ENCODE measurements at regions not wholly inside any gene's neighbourhood (a gene's known extent, or its start where the extent isn't known, plus 50 kb on each side); places are given as distances from the start of the nearest gene placed in this dataset.

DNA sequence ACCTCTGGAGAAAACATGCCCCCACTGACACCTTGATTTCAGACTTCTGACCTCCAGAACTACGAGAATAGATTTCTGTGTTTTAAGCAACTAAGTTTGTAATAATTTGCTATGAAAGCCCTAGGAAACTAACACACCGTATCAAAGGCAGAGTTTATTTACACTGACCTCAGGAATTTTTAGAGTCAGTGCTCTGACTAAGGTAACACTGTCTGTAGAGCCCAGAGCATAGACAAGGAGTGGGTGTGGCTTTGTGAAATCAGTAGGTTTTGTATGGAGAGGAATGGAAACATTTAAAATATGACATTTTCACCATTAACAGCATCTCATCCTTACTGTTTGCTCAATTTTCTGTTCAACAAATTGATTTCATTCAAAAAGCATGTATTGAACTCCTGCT lies 764.4 kb upstream of the PCDH10 start:
- TF ChIP-seq, protein P1, sequence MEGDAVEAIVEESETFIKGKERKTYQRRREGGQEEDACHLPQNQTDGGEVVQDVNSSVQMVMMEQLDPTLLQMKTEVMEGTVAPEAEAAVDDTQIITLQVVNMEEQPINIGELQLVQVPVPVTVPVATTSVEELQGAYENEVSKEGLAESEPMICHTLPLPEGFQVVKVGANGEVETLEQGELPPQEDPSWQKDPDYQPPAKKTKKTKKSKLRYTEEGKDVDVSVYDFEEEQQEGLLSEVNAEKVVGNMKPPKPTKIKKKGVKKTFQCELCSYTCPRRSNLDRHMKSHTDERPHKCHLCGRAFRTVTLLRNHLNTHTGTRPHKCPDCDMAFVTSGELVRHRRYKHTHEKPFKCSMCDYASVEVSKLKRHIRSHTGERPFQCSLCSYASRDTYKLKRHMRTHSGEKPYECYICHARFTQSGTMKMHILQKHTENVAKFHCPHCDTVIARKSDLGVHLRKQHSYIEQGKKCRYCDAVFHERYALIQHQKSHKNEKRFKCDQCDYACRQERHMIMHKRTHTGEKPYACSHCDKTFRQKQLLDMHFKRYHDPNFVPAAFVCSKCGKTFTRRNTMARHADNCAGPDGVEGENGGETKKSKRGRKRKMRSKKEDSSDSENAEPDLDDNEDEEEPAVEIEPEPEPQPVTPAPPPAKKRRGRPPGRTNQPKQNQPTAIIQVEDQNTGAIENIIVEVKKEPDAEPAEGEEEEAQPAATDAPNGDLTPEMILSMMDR (conservative IDR thresholded peaks at IDR 0.05; ENCODE audit: low read length), result no peak
- no peak for TF ChIP-seq EZH2phosphoT487 (IDR thresholded peaks at IDR 0.05; ENCODE audit: borderline replicate concordance)

Data from Loucy (cell line).